Testis (tissue), 2 donors: ENCODE measurements at regions not wholly inside any gene's neighbourhood (a gene's known extent, or its start where the extent isn't known, plus 50 kb on each side); places are given as distances from the start of the nearest gene placed in this dataset.

ENCODE experiments used
- POLR2A ChIP-seq: fragments of 450-650 bp; IDR thresholded peaks from one replicate; pipeline ENCODE4 v1.6.1; 2017; ENCODE audit warnings: antibody characterized with exemption, mild to moderate bottlenecking, moderate library complexity
- TF ChIP-seq, protein P1 (sequence below), 3 experiments: fragments of 450-650 bp in 2 of 3; fragments of 200-600 bp in 1 of 3; sonication (generic) in 1 of 3; IDR thresholded peaks; one replicate each; pipeline ENCODE4 v1.5.1; 2016 to 2019; ENCODE audit warnings: antibody characterized with exemption in 3 of 3, mild to moderate bottlenecking in 2 of 3, moderate library complexity in 1 of 3

GRCh38 chr14:61201171-61201570, 80.0 kb downstream of the TMEM30B start:
- TF ChIP-seq, protein P1, sequence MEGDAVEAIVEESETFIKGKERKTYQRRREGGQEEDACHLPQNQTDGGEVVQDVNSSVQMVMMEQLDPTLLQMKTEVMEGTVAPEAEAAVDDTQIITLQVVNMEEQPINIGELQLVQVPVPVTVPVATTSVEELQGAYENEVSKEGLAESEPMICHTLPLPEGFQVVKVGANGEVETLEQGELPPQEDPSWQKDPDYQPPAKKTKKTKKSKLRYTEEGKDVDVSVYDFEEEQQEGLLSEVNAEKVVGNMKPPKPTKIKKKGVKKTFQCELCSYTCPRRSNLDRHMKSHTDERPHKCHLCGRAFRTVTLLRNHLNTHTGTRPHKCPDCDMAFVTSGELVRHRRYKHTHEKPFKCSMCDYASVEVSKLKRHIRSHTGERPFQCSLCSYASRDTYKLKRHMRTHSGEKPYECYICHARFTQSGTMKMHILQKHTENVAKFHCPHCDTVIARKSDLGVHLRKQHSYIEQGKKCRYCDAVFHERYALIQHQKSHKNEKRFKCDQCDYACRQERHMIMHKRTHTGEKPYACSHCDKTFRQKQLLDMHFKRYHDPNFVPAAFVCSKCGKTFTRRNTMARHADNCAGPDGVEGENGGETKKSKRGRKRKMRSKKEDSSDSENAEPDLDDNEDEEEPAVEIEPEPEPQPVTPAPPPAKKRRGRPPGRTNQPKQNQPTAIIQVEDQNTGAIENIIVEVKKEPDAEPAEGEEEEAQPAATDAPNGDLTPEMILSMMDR (IDR thresholded peaks at IDR 0.05), result no peak
- no peak for TF ChIP-seq POLR2A
